ENCODE measurements at regions not wholly inside any gene's neighbourhood (a gene's known extent, or its start where the extent isn't known, plus 50 kb on each side); places are given as distances from the start of the nearest gene placed in this dataset.

- DNase-seq (ENCODE audit: low read depth in 4 of 4, low spot score in 3 of 4): no peak
Observed at GRCh38 chr3:76061654-76062053, 276.3 kb upstream of the ZNF717 start.

- DNase-seq (ENCODE audit: low read depth in 4 of 4, low spot score in 3 of 4): no peak
Observed at GRCh38 chr3:76063019-76063418, 277.7 kb upstream of the ZNF717 start.

GRCh38 chr3:76063811-76064210 lies 278.5 kb upstream of the ZNF717 start:
- no peak for DNase-seq (ENCODE audit: low read depth in 4 of 4, low spot score in 3 of 4)

GRCh38 chr3:76065964-76066363 lies 280.6 kb upstream of the ZNF717 start:
- DNase-seq (ENCODE audit: low read depth in 4 of 4, low spot score in 3 of 4): no peak

GRCh38 chr3:76078101-76078500 lies 292.8 kb upstream of the ZNF717 start:
- no peak for DNase-seq (ENCODE audit: low read depth in 4 of 4, low spot score in 3 of 4)

GRCh38 chr3:76083992-76084391 lies 298.6 kb upstream of the ZNF717 start:
- no peak for DNase-seq (ENCODE audit: low read depth in 4 of 4, low spot score in 3 of 4)

GRCh38 chr3:76096036-76096435 lies 310.7 kb upstream of the ZNF717 start:
- no peak for DNase-seq (ENCODE audit: low read depth in 4 of 4, low spot score in 3 of 4)

- DNase-seq (ENCODE audit: low read depth in 4 of 4, low spot score in 3 of 4): no peak
Observed at GRCh38 chr3:76096836-76097588, 311.7 kb upstream of the ZNF717 start.

- no peak for DNase-seq (ENCODE audit: low read depth in 4 of 4, low spot score in 3 of 4)
Observed at GRCh38 chr3:76097589-76097969, 312.2 kb upstream of the ZNF717 start.

GRCh38 chr3:76099956-76100355 lies 314.6 kb upstream of the ZNF717 start:
- no peak for DNase-seq (ENCODE audit: low read depth in 4 of 4, low spot score in 3 of 4)

- DNase-seq (ENCODE audit: low read depth in 4 of 4, low spot score in 3 of 4): peak in 3 of 4 donors; percentile 4 to 13 (median 7)
Observed at GRCh38 chr3:76107935-76108570, 322.7 kb upstream of the ZNF717 start.

GRCh38 chr3:76111808-76112207 lies 326.5 kb upstream of the ZNF717 start:
- no peak for DNase-seq (ENCODE audit: low read depth in 4 of 4, low spot score in 3 of 4)

- DNase-seq (ENCODE audit: low read depth in 4 of 4, low spot score in 3 of 4): no peak
Observed at GRCh38 chr3:76122007-76122406, 336.7 kb upstream of the ZNF717 start.

GRCh38 chr3:76129441-76129840 lies 344.1 kb upstream of the ZNF717 start:
- no peak for DNase-seq (ENCODE audit: low read depth in 4 of 4, low spot score in 3 of 4)

- no peak for DNase-seq (ENCODE audit: low read depth in 4 of 4, low spot score in 3 of 4)
Observed at GRCh38 chr3:76131396-76132153, 346.2 kb upstream of the ZNF717 start.

- DNase-seq (ENCODE audit: low read depth in 4 of 4, low spot score in 3 of 4): no peak
Observed at GRCh38 chr3:76132154-76132470, 346.8 kb upstream of the ZNF717 start.

- no peak for DNase-seq (ENCODE audit: low read depth in 4 of 4, low spot score in 3 of 4)
Observed at GRCh38 chr3:76134166-76134565, 348.8 kb upstream of the ZNF717 start.

- DNase-seq (ENCODE audit: low read depth in 4 of 4, low spot score in 3 of 4): no peak
Observed at GRCh38 chr3:76138921-76139320, 353.6 kb upstream of the ZNF717 start.

- no peak for DNase-seq (ENCODE audit: low read depth in 4 of 4, low spot score in 3 of 4)
Observed at GRCh38 chr3:76147846-76148245, 362.5 kb upstream of the ZNF717 start.

GRCh38 chr3:76152028-76152427 lies 366.7 kb upstream of the ZNF717 start:
- no peak for DNase-seq (ENCODE audit: low read depth in 4 of 4, low spot score in 3 of 4)

GRCh38 chr3:76161856-76162255 lies 376.5 kb upstream of the ZNF717 start:
- DNase-seq (ENCODE audit: low read depth in 4 of 4, low spot score in 3 of 4): no peak

- DNase-seq (ENCODE audit: low read depth in 4 of 4, low spot score in 3 of 4): no peak
Observed at GRCh38 chr3:76171647-76172046, 386.3 kb upstream of the ZNF717 start.
